Spleen (tissue), 7 donors: ENCODE measurements at regions not wholly inside any gene's neighbourhood (a gene's known extent, or its start where the extent isn't known, plus 50 kb on each side); places are given as distances from the start of the nearest gene placed in this dataset.

Experiments
- CTCF ChIP-seq, 11 experiments: fragments of 200-600 bp in 7 of 11; fragments of 450-650 bp in 4 of 11; sonication (generic) in 4 of 11; IDR thresholded peaks in 8 of 11; conservative IDR thresholded peaks in 3 of 11; 1 replicate in 7 of 11; 2 replicates in 4 of 11; pipeline versions ENCODE4 v1.4.0 to v1.8.0; 2016 to 2021; ENCODE audit warnings: antibody characterized with exemption in 11 of 11, inconsistent platforms in 4 of 11, mild to moderate bottlenecking in 1 of 11
- POLR2A ChIP-seq, 3 donors: fragments of 450-650 bp; IDR thresholded peaks; one replicate each; pipeline ENCODE4 v1.5.1; 2017; ENCODE audit warnings: antibody characterized with exemption in 3 of 3, mild to moderate bottlenecking in 1 of 3
- donor health status: DM: no; HTN: no; CAD: no; lungs with moderate emphysema.
- donor health status: DM: no; HTN: no; CAD: no.
- donor health status: DM: no; HTN: no; CAD: no.

- TF ChIP-seq CTCF (IDR thresholded peaks at IDR 0.05 in 8 of 11, conservative IDR thresholded peaks at IDR 0.05 in 3 of 11) (no peak), POLR2A (IDR thresholded peaks at IDR 0.05) (no peak)
Measured at GRCh38 chr18:30616414-30616813, 426.1 kb downstream of the DSC3 start.
